HFF-Myc (cell line): ENCODE measurements at regions not wholly inside any gene's neighbourhood (a gene's known extent, or its start where the extent isn't known, plus 50 kb on each side); places are given as distances from the start of the nearest gene placed in this dataset.
"Not testable (repeated sequence)": the region's sequence is repeated elsewhere in the genome, so short reads cannot be mapped to it uniquely, and the experiment has no call there.

Experiments
- DNase-seq: peaks from one replicate; pipeline ENCODE4 v3.0.0-alpha.2; 2011; ENCODE audit warnings: low read depth; ENCODE audit errors: extremely low read depth
- H3K4me3 ChIP-seq: replicated peaks from 2 replicates; pipeline ENCODE4 v1.5.1; 2011; ENCODE audit warnings: low read depth, mild to moderate bottlenecking, control low read depth, low read length
- CTCF ChIP-seq: IDR thresholded peaks from 2 replicates; pipeline ENCODE4 v1.5.1; 2012; ENCODE audit warnings: mild to moderate bottlenecking, low read depth, low read length, control low read depth; ENCODE audit errors: missing control alignments

- H3K4me3 ChIP-seq = no peak overlapping the region
- no peak for TF ChIP-seq CTCF
- DNase-seq = no peak
These were observed 64.0 kb downstream of the PRR15 start for GRCh38 chr7:29627631-29628030.

GRCh38 chr7:29629507-29629906 is 65.9 kb downstream of the PRR15 start:
- H3K4me3 ChIP-seq = no peak overlapping the region
- DNase-seq = no peak
- no peak for TF ChIP-seq CTCF

GRCh38 chr7:29635067-29636008 is 71.7 kb downstream of the PRR15 start:
- not testable (repeated sequence) for DNase-seq
- peak; percentile 53 for TF ChIP-seq CTCF

GRCh38 chr7:29636009-29636351 is 72.3 kb downstream of the PRR15 start:
- TF ChIP-seq CTCF = no peak
- H3K4me3 ChIP-seq = no peak overlapping the region
- no peak for DNase-seq

More at GRCh38 chr7:29635067-29636008, 71.7 kb downstream of the PRR15 start:
- H3K4me3 ChIP-seq = not testable (repeated sequence)

GRCh38 chr7:29637374-29637773 is 73.7 kb downstream of the PRR15 start:
- H3K4me3 ChIP-seq = no peak overlapping the region
- DNase-seq = no peak
- TF ChIP-seq CTCF = no peak

- not testable (repeated sequence) for H3K4me3 ChIP-seq, DNase-seq
These were observed 75.2 kb downstream of the PRR15 start for GRCh38 chr7:29638841-29639240.

- no peak for DNase-seq
These were observed 75.8 kb downstream of the PRR15 start for GRCh38 chr7:29639386-29639785.

More at GRCh38 chr7:29639386-29639785, 75.8 kb downstream of the PRR15 start:
- no peak for TF ChIP-seq CTCF
- H3K4me3 ChIP-seq = no peak overlapping the region
